ENCODE measurements at regions not wholly inside any gene's neighbourhood (a gene's known extent, or its start where the extent isn't known, plus 50 kb on each side); places are given as distances from the start of the nearest gene placed in this dataset.
"Not testable (repeated sequence)": the region's sequence is repeated elsewhere in the genome, so short reads cannot be mapped to it uniquely, and the experiment has no call there.

GRCh38 chr4:19193274-19193981 is 1058.3 kb upstream of the SLIT2 start:
- H3K36me3 ChIP-seq (ENCODE audit: control insufficient read depth, low read depth, low read length) = no peaks in the 10 kb centered on the region
- H3K27me3 ChIP-seq (ENCODE audit: control insufficient read depth, insufficient read depth, low read length) = no peaks in the 10 kb centered on the region
- H3K9ac ChIP-seq (ENCODE audit: low read length) = no peak overlapping the region
- H3K4me1 ChIP-seq (ENCODE audit: control insufficient read depth, low read depth, low read length) = peaks cover 19% of the 10 kb centered on the region
- H3K9me3 ChIP-seq (ENCODE audit: control insufficient read depth, low read depth, low read length) = peaks cover 7% of the 10 kb centered on the region
- no peak overlapping the region for H3K4me3 ChIP-seq (ENCODE audit: low read length)
- H3K27ac ChIP-seq (ENCODE audit: low read length) = no peak overlapping the region

- Histone ChIP-seq H3K9me3 (ENCODE audit: control insufficient read depth, low read depth, low read length) (peaks cover 6% of the 10 kb centered on the region), H3K36me3 (ENCODE audit: control insufficient read depth, low read depth, low read length) (no peaks in the 10 kb centered on the region), H3K4me1 (ENCODE audit: control insufficient read depth, low read depth, low read length) (peaks cover 19% of the 10 kb centered on the region), H3K27me3 (ENCODE audit: control insufficient read depth, insufficient read depth, low read length) (no peaks in the 10 kb centered on the region), H3K27ac (ENCODE audit: low read length) (no peak overlapping the region), H3K9ac (ENCODE audit: low read length) (no peak overlapping the region), H3K4me3 (ENCODE audit: low read length) (no peak overlapping the region)
Observed at GRCh38 chr4:19191979-19192650, 1059.6 kb upstream of the SLIT2 start.

- H3K9me3 ChIP-seq (ENCODE audit: control insufficient read depth, low read depth, low read length) = no peaks in the 10 kb centered on the region
- no peaks in the 10 kb centered on the region for H3K36me3 ChIP-seq (ENCODE audit: control insufficient read depth, low read depth, low read length)
- H3K27me3 ChIP-seq (ENCODE audit: control insufficient read depth, insufficient read depth, low read length) = no peaks in the 10 kb centered on the region
- H3K4me1 ChIP-seq (ENCODE audit: control insufficient read depth, low read depth, low read length) = no peaks in the 10 kb centered on the region
- no peak overlapping the region for H3K9ac ChIP-seq (ENCODE audit: low read length)
- H3K27ac ChIP-seq (ENCODE audit: low read length) = no peak overlapping the region
- no peak overlapping the region for H3K4me3 ChIP-seq (ENCODE audit: low read length)
Observed at GRCh38 chr4:19187691-19188090, 1064.0 kb upstream of the SLIT2 start.

GRCh38 chr4:19187096-19187495 is 1064.6 kb upstream of the SLIT2 start:
- no peaks in the 10 kb centered on the region for H3K27me3 ChIP-seq (ENCODE audit: control insufficient read depth, insufficient read depth, low read length)
- H3K4me3 ChIP-seq (ENCODE audit: low read length) = no peak overlapping the region
- H3K9ac ChIP-seq (ENCODE audit: low read length) = no peak overlapping the region
- H3K27ac ChIP-seq (ENCODE audit: low read length) = no peak overlapping the region
- no peaks in the 10 kb centered on the region for H3K9me3 ChIP-seq (ENCODE audit: control insufficient read depth, low read depth, low read length)
- no peaks in the 10 kb centered on the region for H3K4me1 ChIP-seq (ENCODE audit: control insufficient read depth, low read depth, low read length)
- no peaks in the 10 kb centered on the region for H3K36me3 ChIP-seq (ENCODE audit: control insufficient read depth, low read depth, low read length)

GRCh38 chr4:19181631-19182030 is 1070.1 kb upstream of the SLIT2 start:
- not testable (repeated sequence) for H3K9me3 ChIP-seq (ENCODE audit: control insufficient read depth, low read depth, low read length); H3K4me1 ChIP-seq (ENCODE audit: control insufficient read depth, low read depth, low read length); H3K27me3 ChIP-seq (ENCODE audit: control insufficient read depth, insufficient read depth, low read length); H3K27ac ChIP-seq (ENCODE audit: low read length); H3K36me3 ChIP-seq (ENCODE audit: control insufficient read depth, low read depth, low read length); H3K9ac ChIP-seq (ENCODE audit: low read length); H3K4me3 ChIP-seq (ENCODE audit: low read length)

- H3K9ac ChIP-seq (ENCODE audit: low read length) = no peak overlapping the region
- H3K36me3 ChIP-seq (ENCODE audit: control insufficient read depth, low read depth, low read length) = no peaks in the 10 kb centered on the region
- no peaks in the 10 kb centered on the region for H3K9me3 ChIP-seq (ENCODE audit: control insufficient read depth, low read depth, low read length)
- no peaks in the 10 kb centered on the region for H3K4me1 ChIP-seq (ENCODE audit: control insufficient read depth, low read depth, low read length)
- no peak overlapping the region for H3K4me3 ChIP-seq (ENCODE audit: low read length)
- H3K27me3 ChIP-seq (ENCODE audit: control insufficient read depth, insufficient read depth, low read length) = no peaks in the 10 kb centered on the region
- no peak overlapping the region for H3K27ac ChIP-seq (ENCODE audit: low read length)
Observed at GRCh38 chr4:19178835-19179234, 1072.9 kb upstream of the SLIT2 start.

- Histone ChIP-seq H3K4me3 (ENCODE audit: low read length) (no peak overlapping the region), H3K27ac (ENCODE audit: low read length) (no peak overlapping the region), H3K36me3 (ENCODE audit: control insufficient read depth, low read depth, low read length) (no peaks in the 10 kb centered on the region), H3K27me3 (ENCODE audit: control insufficient read depth, insufficient read depth, low read length) (no peaks in the 10 kb centered on the region), H3K9me3 (ENCODE audit: control insufficient read depth, low read depth, low read length) (no peaks in the 10 kb centered on the region), H3K9ac (ENCODE audit: low read length) (no peak overlapping the region), H3K4me1 (ENCODE audit: control insufficient read depth, low read depth, low read length) (no peaks in the 10 kb centered on the region)
Observed at GRCh38 chr4:19177616-19178015, 1074.1 kb upstream of the SLIT2 start.

- no peaks in the 10 kb centered on the region for H3K4me1 ChIP-seq (ENCODE audit: control insufficient read depth, low read depth, low read length)
- no peak overlapping the region for H3K27ac ChIP-seq (ENCODE audit: low read length)
- no peaks in the 10 kb centered on the region for H3K36me3 ChIP-seq (ENCODE audit: control insufficient read depth, low read depth, low read length)
- no peaks in the 10 kb centered on the region for H3K9me3 ChIP-seq (ENCODE audit: control insufficient read depth, low read depth, low read length)
- H3K4me3 ChIP-seq (ENCODE audit: low read length) = no peak overlapping the region
- no peak overlapping the region for H3K9ac ChIP-seq (ENCODE audit: low read length)
- no peaks in the 10 kb centered on the region for H3K27me3 ChIP-seq (ENCODE audit: control insufficient read depth, insufficient read depth, low read length)
Observed at GRCh38 chr4:19171832-19172231, 1079.9 kb upstream of the SLIT2 start.

- no peaks in the 10 kb centered on the region for H3K27me3 ChIP-seq (ENCODE audit: control insufficient read depth, insufficient read depth, low read length)
- H3K4me3 ChIP-seq (ENCODE audit: low read length) = no peak overlapping the region
- no peaks in the 10 kb centered on the region for H3K9me3 ChIP-seq (ENCODE audit: control insufficient read depth, low read depth, low read length)
- no peak overlapping the region for H3K27ac ChIP-seq (ENCODE audit: low read length)
- H3K36me3 ChIP-seq (ENCODE audit: control insufficient read depth, low read depth, low read length) = no peaks in the 10 kb centered on the region
- H3K4me1 ChIP-seq (ENCODE audit: control insufficient read depth, low read depth, low read length) = no peaks in the 10 kb centered on the region
- no peak overlapping the region for H3K9ac ChIP-seq (ENCODE audit: low read length)
Observed at GRCh38 chr4:19167311-19167710, 1084.4 kb upstream of the SLIT2 start.

GRCh38 chr4:19164334-19164733 is 1087.4 kb upstream of the SLIT2 start:
- no peaks in the 10 kb centered on the region for H3K36me3 ChIP-seq (ENCODE audit: control insufficient read depth, low read depth, low read length)

GRCh38 chr4:19159874-19160273 is 1091.8 kb upstream of the SLIT2 start:
- H3K9ac ChIP-seq (ENCODE audit: low read length) = no peak overlapping the region
- no peak overlapping the region for H3K27ac ChIP-seq (ENCODE audit: low read length)
- no peak overlapping the region for H3K4me3 ChIP-seq (ENCODE audit: low read length)
- H3K27me3 ChIP-seq (ENCODE audit: control insufficient read depth, insufficient read depth, low read length) = no peaks in the 10 kb centered on the region
- H3K4me1 ChIP-seq (ENCODE audit: control insufficient read depth, low read depth, low read length) = no peaks in the 10 kb centered on the region
- no peaks in the 10 kb centered on the region for H3K36me3 ChIP-seq (ENCODE audit: control insufficient read depth, low read depth, low read length)
- H3K9me3 ChIP-seq (ENCODE audit: control insufficient read depth, low read depth, low read length) = peaks cover 11% of the 10 kb centered on the region

More at GRCh38 chr4:19164334-19164733, 1087.4 kb upstream of the SLIT2 start:
- Histone ChIP-seq H3K9me3 (ENCODE audit: control insufficient read depth, low read depth, low read length) (no peaks in the 10 kb centered on the region), H3K27me3 (ENCODE audit: control insufficient read depth, insufficient read depth, low read length) (no peaks in the 10 kb centered on the region), H3K27ac (ENCODE audit: low read length) (no peak overlapping the region), H3K4me1 (ENCODE audit: control insufficient read depth, low read depth, low read length) (no peaks in the 10 kb centered on the region), H3K9ac (ENCODE audit: low read length) (no peak overlapping the region), H3K4me3 (ENCODE audit: low read length) (no peak overlapping the region)

Measured in iPS-18a (cell line).